ENCODE measurements at regions not wholly inside any gene's neighbourhood (a gene's known extent, or its start where the extent isn't known, plus 50 kb on each side); places are given as distances from the start of the nearest gene placed in this dataset.
"Not testable (repeated sequence)": the region's sequence is repeated elsewhere in the genome, so short reads cannot be mapped to it uniquely, and the experiment has no call there.

DNA sequence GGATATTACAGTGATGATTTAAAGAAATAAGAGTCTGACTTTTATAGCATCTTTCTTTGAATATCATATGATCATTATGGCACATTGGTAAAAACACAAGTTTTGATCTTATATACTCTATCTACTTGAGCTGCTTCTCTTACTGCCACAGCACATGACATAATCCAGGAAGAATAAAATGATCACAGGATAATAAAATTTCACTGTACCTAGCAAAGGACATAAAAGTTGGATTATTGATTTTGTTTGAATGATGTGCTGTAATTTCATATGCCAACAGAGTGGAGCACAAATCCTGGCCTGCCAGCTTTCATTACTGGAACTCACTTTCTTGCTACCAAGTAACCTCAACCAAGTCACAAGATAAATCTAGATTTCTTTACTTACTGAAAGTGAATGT lies 162.1 kb upstream of the NANOGP8 start:
- H3K9ac ChIP-seq (ENCODE audit: low read length), result no peak overlapping the region
- no peaks in the 10 kb centered on the region for H3K27me3 ChIP-seq (ENCODE audit: control insufficient read depth, insufficient read depth, low read length)
- peak overlapping the region; percentile 11; the same call in 1 of the 2 replicates for H3K4me3 ChIP-seq (ENCODE audit: low read depth, low read length)
- H3K4me1 ChIP-seq (ENCODE audit: control insufficient read depth, insufficient read depth, low read length), result peaks cover 44% of the 10 kb centered on the region
- H3K27ac ChIP-seq (ENCODE audit: low read depth, low read length), result peak overlapping the region; percentile 52; the same call in 1 of the 2 replicates
- no peaks in the 10 kb centered on the region for H3K9me3 ChIP-seq (ENCODE audit: control insufficient read depth, insufficient read depth, low read depth, low read length)
- peaks cover 4% of the 10 kb centered on the region; the same call in 1 of the 2 replicates for H3K36me3 ChIP-seq (ENCODE audit: control insufficient read depth, insufficient read depth, low read length)

- Histone ChIP-seq H3K27me3 (ENCODE audit: control insufficient read depth, insufficient read depth, low read length) (no peaks in the 10 kb centered on the region), H3K9ac (ENCODE audit: low read length) (peak overlapping the region; percentile 51), H3K4me3 (ENCODE audit: low read depth, low read length) (peak overlapping the region; percentile 11; the same call in 1 of the 2 replicates), H3K4me1 (ENCODE audit: control insufficient read depth, insufficient read depth, low read length) (peaks cover 39% of the 10 kb centered on the region), H3K36me3 (ENCODE audit: control insufficient read depth, insufficient read depth, low read length) (peaks cover 4% of the 10 kb centered on the region; the same call in 1 of the 2 replicates), H3K27ac (ENCODE audit: low read depth, low read length) (peak overlapping the region; percentile 52; the same call in 1 of the 2 replicates), H3K9me3 (ENCODE audit: control insufficient read depth, insufficient read depth, low read depth, low read length) (no peaks in the 10 kb centered on the region)
These were observed 161.4 kb upstream of the NANOGP8 start for GRCh38 chr15:35246451-35246850.

- not testable (repeated sequence) for H3K27me3 ChIP-seq (ENCODE audit: control insufficient read depth, insufficient read depth, low read length); H3K36me3 ChIP-seq (ENCODE audit: control insufficient read depth, insufficient read depth, low read length); H3K9me3 ChIP-seq (ENCODE audit: control insufficient read depth, insufficient read depth, low read depth, low read length)
- peak overlapping the region; percentile 80 for H3K9ac ChIP-seq (ENCODE audit: low read length)
- peak overlapping the region; percentile 69; the same call in 1 of the 2 replicates for H3K27ac ChIP-seq (ENCODE audit: low read depth, low read length)
- H3K4me1 ChIP-seq (ENCODE audit: control insufficient read depth, insufficient read depth, low read length), result peaks cover 35% of the 10 kb centered on the region
- peak overlapping the region; percentile 12; the same call in 1 of the 2 replicates for H3K4me3 ChIP-seq (ENCODE audit: low read depth, low read length)
These were observed 160.6 kb upstream of the NANOGP8 start for GRCh38 chr15:35245681-35246080.

DNA sequence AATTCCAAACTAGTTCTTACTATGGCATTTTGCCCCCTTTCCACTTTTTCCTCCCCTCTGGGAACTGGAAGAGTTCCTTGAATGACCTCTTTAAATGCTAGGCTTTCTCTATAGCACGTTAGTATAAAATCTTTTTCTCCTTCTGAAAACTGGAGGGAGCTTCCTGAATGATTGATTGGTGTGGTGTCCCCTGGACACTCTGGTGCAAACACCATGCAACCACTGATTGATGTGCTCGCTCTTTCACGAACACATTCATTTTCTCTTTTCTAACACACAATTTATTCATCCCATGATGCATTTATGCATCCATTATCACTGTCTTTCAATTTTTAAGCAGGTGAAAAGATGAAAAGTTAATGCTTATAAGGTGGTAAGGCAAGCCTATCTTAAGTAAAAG lies 159.1 kb upstream of the NANOGP8 start:
- no peaks in the 10 kb centered on the region for H3K27me3 ChIP-seq (ENCODE audit: control insufficient read depth, insufficient read depth, low read length)
- H3K9me3 ChIP-seq (ENCODE audit: control insufficient read depth, insufficient read depth, low read depth, low read length), result no peaks in the 10 kb centered on the region
- peak overlapping the region; percentile 32; the same call in 1 of the 2 replicates for H3K27ac ChIP-seq (ENCODE audit: low read depth, low read length)
- H3K4me1 ChIP-seq (ENCODE audit: control insufficient read depth, insufficient read depth, low read length), result peaks cover 35% of the 10 kb centered on the region
- H3K36me3 ChIP-seq (ENCODE audit: control insufficient read depth, insufficient read depth, low read length), result peaks cover 4% of the 10 kb centered on the region; the same call in 1 of the 2 replicates
- H3K4me3 ChIP-seq (ENCODE audit: low read depth, low read length), result peak overlapping the region; percentile 30; the same call in 1 of the 2 replicates
- H3K9ac ChIP-seq (ENCODE audit: low read length), result peak overlapping the region; percentile 53

- H3K9ac ChIP-seq (ENCODE audit: low read length), result no peak overlapping the region
- H3K27me3 ChIP-seq (ENCODE audit: control insufficient read depth, insufficient read depth, low read length), result no peaks in the 10 kb centered on the region
- H3K27ac ChIP-seq (ENCODE audit: low read depth, low read length), result peak overlapping the region; percentile 32; the same call in 1 of the 2 replicates
- H3K4me1 ChIP-seq (ENCODE audit: control insufficient read depth, insufficient read depth, low read length), result peaks cover 35% of the 10 kb centered on the region
- no peaks in the 10 kb centered on the region for H3K9me3 ChIP-seq (ENCODE audit: control insufficient read depth, insufficient read depth, low read depth, low read length)
- H3K36me3 ChIP-seq (ENCODE audit: control insufficient read depth, insufficient read depth, low read length), result peaks cover 4% of the 10 kb centered on the region; the same call in 1 of the 2 replicates
- H3K4me3 ChIP-seq (ENCODE audit: low read depth, low read length), result peak overlapping the region; percentile 30; the same call in 1 of the 2 replicates
These were observed 158.7 kb upstream of the NANOGP8 start for GRCh38 chr15:35243758-35244157.

DNA sequence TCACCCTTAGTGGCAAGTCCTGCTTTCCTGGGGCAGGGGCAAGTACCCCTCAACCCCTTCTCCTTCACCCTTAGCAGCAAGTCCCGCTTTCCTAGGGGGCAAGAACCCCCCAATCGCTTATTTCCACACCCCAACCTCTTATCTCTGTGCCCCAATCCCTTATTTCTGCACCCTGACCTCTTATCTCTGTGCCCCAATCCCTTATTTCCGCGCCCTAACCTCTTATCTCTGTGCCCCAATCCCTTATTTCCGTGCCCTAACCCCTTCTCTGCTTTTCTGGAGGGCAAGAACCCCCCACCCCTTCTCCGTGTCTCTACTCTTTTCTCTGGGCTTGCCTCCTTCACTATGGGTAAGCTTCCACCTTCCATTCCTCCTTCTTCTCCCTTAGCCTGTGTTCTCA lies 154.6 kb upstream of the NANOGP8 start:
- peaks cover 15% of the 10 kb centered on the region; the same call in 1 of the 2 replicates for H3K4me1 ChIP-seq (ENCODE audit: control insufficient read depth, insufficient read depth, low read length)
- H3K27ac ChIP-seq (ENCODE audit: low read depth, low read length); H3K27me3 ChIP-seq (ENCODE audit: control insufficient read depth, insufficient read depth, low read length); H3K36me3 ChIP-seq (ENCODE audit: control insufficient read depth, insufficient read depth, low read length); H3K9me3 ChIP-seq (ENCODE audit: control insufficient read depth, insufficient read depth, low read depth, low read length): not testable (repeated sequence)
- peak overlapping the region; percentile 90 for H3K9ac ChIP-seq (ENCODE audit: low read length)
- H3K4me3 ChIP-seq (ENCODE audit: low read depth, low read length), result peak overlapping the region; percentile 54; the same call in 1 of the 2 replicates

- H3K9me3 ChIP-seq (ENCODE audit: control insufficient read depth, insufficient read depth, low read depth, low read length); H3K36me3 ChIP-seq (ENCODE audit: control insufficient read depth, insufficient read depth, low read length); H3K4me1 ChIP-seq (ENCODE audit: control insufficient read depth, insufficient read depth, low read length); H3K27me3 ChIP-seq (ENCODE audit: control insufficient read depth, insufficient read depth, low read length): not testable (repeated sequence)
- H3K4me3 ChIP-seq (ENCODE audit: low read depth, low read length), result peak overlapping the region; percentile 36; the same call in 1 of the 2 replicates
- peak overlapping the region; percentile 55; the same call in 1 of the 2 replicates for H3K27ac ChIP-seq (ENCODE audit: low read depth, low read length)
- H3K9ac ChIP-seq (ENCODE audit: low read length), result peak overlapping the region; percentile 44
These were observed 153.4 kb upstream of the NANOGP8 start for GRCh38 chr15:35238448-35238847.

- Histone ChIP-seq H3K9me3 (ENCODE audit: control insufficient read depth, insufficient read depth, low read depth, low read length) (peaks cover 5% of the 10 kb centered on the region; the same call in 1 of the 2 replicates), H3K4me1 (ENCODE audit: control insufficient read depth, insufficient read depth, low read length) (no peaks in the 10 kb centered on the region), H3K4me3 (ENCODE audit: low read depth, low read length) (no peak overlapping the region), H3K27me3 (ENCODE audit: control insufficient read depth, insufficient read depth, low read length) (no peaks in the 10 kb centered on the region), H3K9ac (ENCODE audit: low read length) (no peak overlapping the region), H3K36me3 (ENCODE audit: control insufficient read depth, insufficient read depth, low read length) (no peaks in the 10 kb centered on the region), H3K27ac (ENCODE audit: low read depth, low read length) (no peak overlapping the region)
These were observed 144.0 kb upstream of the NANOGP8 start for GRCh38 chr15:35229085-35229484.

- no peak overlapping the region for H3K9ac ChIP-seq (ENCODE audit: low read length)
- H3K4me1 ChIP-seq (ENCODE audit: control insufficient read depth, insufficient read depth, low read length), result peaks cover 3% of the 10 kb centered on the region; the same call in 1 of the 2 replicates
- H3K27ac ChIP-seq (ENCODE audit: low read depth, low read length), result no peak overlapping the region
- no peaks in the 10 kb centered on the region for H3K27me3 ChIP-seq (ENCODE audit: control insufficient read depth, insufficient read depth, low read length)
- no peak overlapping the region for H3K4me3 ChIP-seq (ENCODE audit: low read depth, low read length)
- 0 out of 2 replicates have a peak, but pooled peaks cover 2% of the 10 kb centered on the region for H3K9me3 ChIP-seq (ENCODE audit: control insufficient read depth, insufficient read depth, low read depth, low read length)
- no peaks in the 10 kb centered on the region for H3K36me3 ChIP-seq (ENCODE audit: control insufficient read depth, insufficient read depth, low read length)
These were observed 133.1 kb upstream of the NANOGP8 start for GRCh38 chr15:35218215-35218614.

GRCh38 chr15:35215093-35215492 lies 130.0 kb upstream of the NANOGP8 start:
- Histone ChIP-seq H3K9ac (ENCODE audit: low read length) (no peak overlapping the region), H3K4me3 (ENCODE audit: low read depth, low read length) (no peak overlapping the region), H3K36me3 (ENCODE audit: control insufficient read depth, insufficient read depth, low read length) (no peaks in the 10 kb centered on the region), H3K9me3 (ENCODE audit: control insufficient read depth, insufficient read depth, low read depth, low read length) (no peaks in the 10 kb centered on the region), H3K27me3 (ENCODE audit: control insufficient read depth, insufficient read depth, low read length) (no peaks in the 10 kb centered on the region), H3K4me1 (ENCODE audit: control insufficient read depth, insufficient read depth, low read length) (peaks cover 10% of the 10 kb centered on the region; the same call in 1 of the 2 replicates), H3K27ac (ENCODE audit: low read depth, low read length) (no peak overlapping the region)

GRCh38 chr15:35211240-35211902 lies 126.3 kb upstream of the NANOGP8 start:
- no peak overlapping the region for H3K27ac ChIP-seq (ENCODE audit: low read depth, low read length)
- H3K9me3 ChIP-seq (ENCODE audit: control insufficient read depth, insufficient read depth, low read depth, low read length), result no peaks in the 10 kb centered on the region
- no peaks in the 10 kb centered on the region for H3K36me3 ChIP-seq (ENCODE audit: control insufficient read depth, insufficient read depth, low read length)
- H3K9ac ChIP-seq (ENCODE audit: low read length), result no peak overlapping the region
- H3K4me1 ChIP-seq (ENCODE audit: control insufficient read depth, insufficient read depth, low read length), result peaks cover 10% of the 10 kb centered on the region; the same call in 1 of the 2 replicates
- H3K27me3 ChIP-seq (ENCODE audit: control insufficient read depth, insufficient read depth, low read length), result no peaks in the 10 kb centered on the region
- H3K4me3 ChIP-seq (ENCODE audit: low read depth, low read length), result no peak overlapping the region
